IMR-90 (cell line): ENCODE measurements at regions not wholly inside any gene's neighbourhood (a gene's known extent, or its start where the extent isn't known, plus 50 kb on each side); places are given as distances from the start of the nearest gene placed in this dataset.

Experiments
- BHLHE40 ChIP-seq: fragments of 150-350 bp; IDR thresholded peaks from 2 replicates; pipeline ENCODE4 v1.6.1; 2016; ENCODE audit warnings: mild to moderate bottlenecking, low read depth, low read length
- CHD1 ChIP-seq: IDR thresholded peaks from 2 replicates; pipeline ENCODE4 v1.6.1; 2012; ENCODE audit warnings: low read depth, low read length, improper control_type of control experiment
- FOS ChIP-seq: fragments of 150-350 bp; IDR thresholded peaks from 2 replicates; pipeline ENCODE4 v1.6.1; 2016; ENCODE audit warnings: low read depth, low read length
- MAZ ChIP-seq: IDR thresholded peaks from 2 replicates; pipeline ENCODE4 v1.6.1; 2012; ENCODE audit warnings: low read depth, mild to moderate bottlenecking, low read length, improper control_type of control experiment, moderate library complexity, borderline replicate concordance
- MXI1 ChIP-seq: IDR thresholded peaks from 2 replicates; pipeline ENCODE4 v1.6.1; 2012; ENCODE audit warnings: low read depth, mild to moderate bottlenecking, low read length, moderate library complexity, borderline replicate concordance
- POLR2A ChIP-seq: IDR thresholded peaks from 2 replicates; pipeline ENCODE4 v1.6.1; 2012; ENCODE audit warnings: mild to moderate bottlenecking, low read depth, low read length
- RAD21 ChIP-seq: IDR thresholded peaks from 2 replicates; pipeline ENCODE4 v1.6.1; 2012; ENCODE audit warnings: low read length, improper control_type of control experiment
- RCOR1 ChIP-seq: IDR thresholded peaks from 2 replicates; pipeline ENCODE4 v1.6.1; 2012; ENCODE audit warnings: mild to moderate bottlenecking, low read length, improper control_type of control experiment; ENCODE audit not compliant: insufficient replicate concordance
- SMC3 ChIP-seq: fragments of 150-350 bp; IDR thresholded peaks from 2 replicates; pipeline ENCODE4 v1.6.1; 2016; ENCODE audit warnings: low read depth, mild to moderate bottlenecking, antibody characterized with exemption, low read length, moderate library complexity
- TF ChIP-seq, protein P1 (sequence below): conservative IDR thresholded peaks from 2 replicates; pipeline ENCODE4 v1.5.1; 2012; ENCODE audit warnings: mild to moderate bottlenecking, low read depth, low read length, improper control_type of control experiment
- TF ChIP-seq, protein P2 (sequence below): fragments of 150-350 bp; IDR thresholded peaks from 2 replicates; pipeline ENCODE4 v1.6.1; 2017; ENCODE audit warnings: mild to moderate bottlenecking, antibody characterized with exemption, low read length, low read depth
- TF ChIP-seq, protein P3 (sequence below): fragments of 150-350 bp; IDR thresholded peaks from 2 replicates; pipeline ENCODE4 v1.6.1; 2016; ENCODE audit warnings: low read depth, mild to moderate bottlenecking, low read length, moderate library complexity, borderline replicate concordance

DNA sequence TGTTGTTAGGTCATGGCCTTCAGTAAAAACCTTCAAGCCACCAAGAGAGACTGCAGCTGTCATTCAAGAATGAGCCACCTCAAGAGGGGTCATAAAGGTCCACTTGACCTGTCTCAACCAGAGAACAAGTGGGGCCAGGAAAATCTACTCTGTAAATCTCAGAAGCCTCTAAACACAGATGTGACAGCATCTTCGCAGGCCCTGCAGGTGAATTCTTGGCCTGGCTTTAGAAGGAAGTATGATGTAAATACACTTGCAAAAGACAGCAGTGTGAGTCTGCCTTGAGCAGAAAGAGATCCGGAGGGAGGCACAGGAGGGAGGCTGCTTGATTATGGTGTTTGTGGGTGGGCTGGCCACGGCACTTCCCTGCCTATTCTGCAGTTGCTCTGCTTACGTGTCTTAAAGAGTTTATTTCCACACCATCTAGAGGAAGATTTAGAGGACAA is 1082.9 kb downstream of the UQCRFS1 start:
- TF ChIP-seq, protein P1, sequence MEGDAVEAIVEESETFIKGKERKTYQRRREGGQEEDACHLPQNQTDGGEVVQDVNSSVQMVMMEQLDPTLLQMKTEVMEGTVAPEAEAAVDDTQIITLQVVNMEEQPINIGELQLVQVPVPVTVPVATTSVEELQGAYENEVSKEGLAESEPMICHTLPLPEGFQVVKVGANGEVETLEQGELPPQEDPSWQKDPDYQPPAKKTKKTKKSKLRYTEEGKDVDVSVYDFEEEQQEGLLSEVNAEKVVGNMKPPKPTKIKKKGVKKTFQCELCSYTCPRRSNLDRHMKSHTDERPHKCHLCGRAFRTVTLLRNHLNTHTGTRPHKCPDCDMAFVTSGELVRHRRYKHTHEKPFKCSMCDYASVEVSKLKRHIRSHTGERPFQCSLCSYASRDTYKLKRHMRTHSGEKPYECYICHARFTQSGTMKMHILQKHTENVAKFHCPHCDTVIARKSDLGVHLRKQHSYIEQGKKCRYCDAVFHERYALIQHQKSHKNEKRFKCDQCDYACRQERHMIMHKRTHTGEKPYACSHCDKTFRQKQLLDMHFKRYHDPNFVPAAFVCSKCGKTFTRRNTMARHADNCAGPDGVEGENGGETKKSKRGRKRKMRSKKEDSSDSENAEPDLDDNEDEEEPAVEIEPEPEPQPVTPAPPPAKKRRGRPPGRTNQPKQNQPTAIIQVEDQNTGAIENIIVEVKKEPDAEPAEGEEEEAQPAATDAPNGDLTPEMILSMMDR, result no peak
- TF ChIP-seq BHLHE40 (no peak), SMC3 (no peak), POLR2A (no peak), MXI1 (no peak), RCOR1 (no peak), MAZ (no peak), RAD21 (no peak), CHD1 (no peak), FOS (no peak)
- TF ChIP-seq, protein P2, sequence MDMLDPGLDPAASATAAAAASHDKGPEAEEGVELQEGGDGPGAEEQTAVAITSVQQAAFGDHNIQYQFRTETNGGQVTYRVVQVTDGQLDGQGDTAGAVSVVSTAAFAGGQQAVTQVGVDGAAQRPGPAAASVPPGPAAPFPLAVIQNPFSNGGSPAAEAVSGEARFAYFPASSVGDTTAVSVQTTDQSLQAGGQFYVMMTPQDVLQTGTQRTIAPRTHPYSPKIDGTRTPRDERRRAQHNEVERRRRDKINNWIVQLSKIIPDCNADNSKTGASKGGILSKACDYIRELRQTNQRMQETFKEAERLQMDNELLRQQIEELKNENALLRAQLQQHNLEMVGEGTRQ, result no peak
- TF ChIP-seq, protein P3, sequence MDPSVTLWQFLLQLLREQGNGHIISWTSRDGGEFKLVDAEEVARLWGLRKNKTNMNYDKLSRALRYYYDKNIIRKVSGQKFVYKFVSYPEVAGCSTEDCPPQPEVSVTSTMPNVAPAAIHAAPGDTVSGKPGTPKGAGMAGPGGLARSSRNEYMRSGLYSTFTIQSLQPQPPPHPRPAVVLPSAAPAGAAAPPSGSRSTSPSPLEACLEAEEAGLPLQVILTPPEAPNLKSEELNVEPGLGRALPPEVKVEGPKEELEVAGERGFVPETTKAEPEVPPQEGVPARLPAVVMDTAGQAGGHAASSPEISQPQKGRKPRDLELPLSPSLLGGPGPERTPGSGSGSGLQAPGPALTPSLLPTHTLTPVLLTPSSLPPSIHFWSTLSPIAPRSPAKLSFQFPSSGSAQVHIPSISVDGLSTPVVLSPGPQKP, result no peak
